SK-N-SH (cell line): ENCODE measurements at regions not wholly inside any gene's neighbourhood (a gene's known extent, or its start where the extent isn't known, plus 50 kb on each side); places are given as distances from the start of the nearest gene placed in this dataset.

Source experiments
- CTCF ChIA-PET: fragments of 300-600, 350-600 bp; formaldehyde crosslinking; extraction: SDS; loops from one replicate; lab custom pipeline; 2021; lab: Yijun Ruan, JAX
- POLR2A ChIA-PET: fragments of 350-600 bp; sonication (Branson Sonifier 250); formaldehyde crosslinking; extraction: SDS; loops from one replicate; lab custom pipeline; 2020; ENCODE audit warnings: antibody characterized with exemption, inconsistent platforms; lab: Yijun Ruan, JAX
- DNase-seq: peaks from one replicate; pipeline ENCODE4 v3.0.0; 2012
- H2AFZ ChIP-seq: fragments of 200-600 bp; sonication (generic); 2 replicates; pipeline ENCODE4 v1.8.1; 2016; ENCODE audit warnings: antibody characterized with exemption, mild to moderate bottlenecking, low read depth
- H3F3A ChIP-seq: fragments of 200-600 bp; sonication (generic); replicated peaks from 2 replicates; pipeline ENCODE3; 2016; ENCODE audit warnings: antibody characterized with exemption, mild to moderate bottlenecking; ENCODE audit not compliant: insufficient read depth
- H3K27ac ChIP-seq, 2 experiments: fragments of 200-500 bp in 1 of 2; fragments of 200-600 bp in 1 of 2; sonication (Bioruptor generic) in 1 of 2; sonication (generic), shearing (Covaris generic) in 1 of 2; 2 replicates each; pipeline versions ENCODE4 v1.5.1 to v1.6.1; 2014 to 2016; ENCODE audit warnings: low read depth in 2 of 2, inconsistent platforms in 1 of 2, low read length in 1 of 2, mild to moderate bottlenecking in 1 of 2, mixed read lengths in 1 of 2
- H3K27me3 ChIP-seq: fragments of 200-600 bp; sonication (generic), shearing (Covaris generic); 2 replicates; pipeline ENCODE4 v1.6.1; 2016; ENCODE audit warnings: mixed run types; ENCODE audit not compliant: insufficient read depth
- H3K36me3 ChIP-seq, 2 experiments: fragments of 200-500 bp in 1 of 2; fragments of 200-600 bp in 1 of 2; sonication (Bioruptor generic) in 1 of 2; sonication (generic) in 1 of 2; replicated peaks in 1 of 2; 2 replicates each; pipeline versions ENCODE3 to v1.5.1; 2014 to 2016; ENCODE audit warnings: low read length in 1 of 2, mild to moderate bottlenecking in 1 of 2; ENCODE audit not compliant: insufficient read depth in 2 of 2, control insufficient read depth in 1 of 2
- H3K4me1 ChIP-seq, 2 experiments: fragments of 200-500 bp in 1 of 2; fragments of 200-600 bp in 1 of 2; sonication (Bioruptor generic) in 1 of 2; sonication (generic), shearing (Covaris generic) in 1 of 2; 2 replicates each; pipeline versions ENCODE4 v1.5.1 to v1.6.1; 2014 to 2016; ENCODE audit warnings: low read depth in 1 of 2, low read length in 1 of 2, mixed run types in 1 of 2; ENCODE audit not compliant: insufficient read depth in 2 of 2, control insufficient read depth in 1 of 2
- H3K4me2 ChIP-seq: fragments of 200-600 bp; sonication (generic), shearing (Covaris generic); 2 replicates; pipeline ENCODE4 v1.6.1; 2017; ENCODE audit warnings: mixed run types
- H3K4me3 ChIP-seq, 2 experiments: fragments of 200-500 bp in 1 of 2; fragments of 200-600 bp in 1 of 2; sonication (Bioruptor generic) in 1 of 2; sonication (generic), shearing (Covaris generic) in 1 of 2; 2 replicates each; pipeline versions ENCODE4 v1.5.1 to v1.8.1; 2014 to 2016; ENCODE audit warnings: low read depth in 2 of 2, inconsistent platforms in 1 of 2, low read length in 1 of 2, mild to moderate bottlenecking in 1 of 2, mixed read lengths in 1 of 2, moderate library complexity in 1 of 2
- H3K79me2 ChIP-seq: fragments of 200-600 bp; sonication (generic); 2 replicates; pipeline ENCODE4 v1.8.1; 2017; ENCODE audit warnings: mild to moderate bottlenecking; ENCODE audit not compliant: insufficient read depth
- H3K9ac ChIP-seq: fragments of 200-600 bp; sonication (generic); 2 replicates; pipeline ENCODE4 v1.6.1; 2017; ENCODE audit warnings: mixed run types
- H3K9me2 ChIP-seq: fragments of 200-600 bp; sonication (generic); 2 replicates; pipeline ENCODE4 v1.6.1; 2017; ENCODE audit warnings: mixed run types
- H3K9me3 ChIP-seq: fragments of 200-600 bp; sonication (generic); 2 replicates; pipeline ENCODE4 v1.6.1; 2017; ENCODE audit warnings: mixed run types, mild to moderate bottlenecking, moderate library complexity
- H4K20me1 ChIP-seq: fragments of 200-600 bp; sonication (generic); 2 replicates; pipeline ENCODE4 v1.6.1; 2017; ENCODE audit warnings: mild to moderate bottlenecking, mixed run types; ENCODE audit not compliant: insufficient read depth
- FOSL2 ChIP-seq: IDR thresholded peaks from 2 replicates; pipeline ENCODE4 v1.4.0; 2012; ENCODE audit warnings: low read depth, mild to moderate bottlenecking, moderate library complexity, borderline replicate concordance
- FOXM1 ChIP-seq: IDR thresholded peaks from 2 replicates; pipeline ENCODE4 v1.4.0; 2012; ENCODE audit warnings: low read depth, mild to moderate bottlenecking
- GABPA ChIP-seq: IDR thresholded peaks from 2 replicates; pipeline ENCODE4 v1.4.0; 2012; ENCODE audit warnings: low read depth, mild to moderate bottlenecking
- JUND ChIP-seq: IDR thresholded peaks from 2 replicates; pipeline ENCODE4 v1.4.0; 2012
- MEF2A ChIP-seq: IDR thresholded peaks from 2 replicates; pipeline ENCODE4 v1.4.0; 2012; ENCODE audit warnings: low read depth, borderline replicate concordance
- MXI1 ChIP-seq: IDR thresholded peaks from 2 replicates; pipeline ENCODE4 v1.6.1; 2012; ENCODE audit warnings: mild to moderate bottlenecking, low read depth, low read length, improper control_type of control experiment
- PBX3 ChIP-seq: IDR thresholded peaks from 2 replicates; pipeline ENCODE4; 2012
- RCOR1 ChIP-seq: fragments of 150-350 bp; IDR thresholded peaks from 2 replicates; pipeline ENCODE4 v1.6.1; 2017; ENCODE audit warnings: antibody characterized with exemption, low read length
- REST ChIP-seq: IDR thresholded peaks from 2 replicates; pipeline ENCODE4 v1.6.1; 2012; ENCODE audit warnings: mild to moderate bottlenecking, low read depth, low read length, moderate library complexity
- TCF12 ChIP-seq: IDR thresholded peaks from 2 replicates; pipeline ENCODE4 v1.4.0; 2012
- TEAD4 ChIP-seq: IDR thresholded peaks from 2 replicates; pipeline ENCODE4 v1.4.0; 2012; ENCODE audit warnings: mild to moderate bottlenecking, borderline replicate concordance; ENCODE audit not compliant: insufficient read depth
- USF1 ChIP-seq: IDR thresholded peaks from 2 replicates; pipeline ENCODE4 v1.4.0; 2012; ENCODE audit warnings: low read depth, borderline replicate concordance
- USF2 ChIP-seq: fragments of 150-350 bp; IDR thresholded peaks from 2 replicates; pipeline ENCODE4 v1.6.1; 2017; ENCODE audit warnings: antibody characterized with exemption, low read length, low read depth, borderline replicate concordance
- WGBS: methylation state at CpG from one replicate; pipeline ENCODE4 v1.1.6; 2017; ENCODE audit warnings: low lambda C conversion rate; 5-methylcytosine and 5-hydroxymethylcytosine counted together
- TF ChIP-seq, protein P1 (sequence below): IDR thresholded peaks from 2 replicates; pipeline ENCODE4 v1.4.0; 2012; ENCODE audit warnings: low read depth, borderline replicate concordance

GRCh38 chr7:136143271-136143670 lies 166.1 kb upstream of the MTPN start:
- DNase-seq: no peak
- no peak for TF ChIP-seq FOXM1
- TF ChIP-seq USF2: no peak
- TF ChIP-seq FOSL2: no peak
- H3K4me3 ChIP-seq: no peak overlapping the region
- CTCF ChIA-PET: no interaction called here
- H3K9me3 ChIP-seq: no peaks in the 10 kb centered on the region
- no peak overlapping the region for H3K27ac ChIP-seq
- no peaks in the 10 kb centered on the region for H3K79me2 ChIP-seq
- no peak overlapping the region for H3K9ac ChIP-seq
- no peaks in the 10 kb centered on the region for H3K9me2 ChIP-seq
- no peak overlapping the region for H2AFZ ChIP-seq
- POLR2A ChIA-PET: no interaction called here
- H3K27me3 ChIP-seq: no peaks in the 10 kb centered on the region
- no peaks in the 10 kb centered on the region for H3F3A ChIP-seq
- no peak overlapping the region for H3K4me2 ChIP-seq
- H3K36me3 ChIP-seq: no peaks in the 10 kb centered on the region
- H4K20me1 ChIP-seq: no peaks in the 10 kb centered on the region
- no peaks in the 10 kb centered on the region; a peak in 1 of 4 replicates for H3K4me1 ChIP-seq

DNA sequence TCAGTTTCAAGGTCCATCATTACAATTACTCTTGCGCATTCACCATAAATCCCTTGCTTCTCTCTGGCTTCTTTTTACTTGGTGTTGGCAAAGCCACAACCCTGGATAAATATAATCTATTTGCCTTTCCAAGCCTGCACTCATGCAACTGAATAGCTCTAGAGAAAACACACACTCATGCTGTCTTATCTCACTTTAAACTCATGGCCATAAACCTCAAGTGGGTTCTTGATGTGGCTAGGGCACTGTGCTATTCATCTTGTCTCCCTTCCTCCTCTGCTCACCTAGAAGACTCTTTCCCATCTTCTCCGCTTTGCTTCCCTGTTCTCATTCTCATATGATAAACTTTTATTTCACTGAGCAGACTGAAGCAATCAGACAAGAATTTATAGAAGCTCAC lies 165.4 kb upstream of the MTPN start:
- no peaks in the 10 kb centered on the region; a peak in 1 of 4 replicates for H3K4me1 ChIP-seq
- H3K9me2 ChIP-seq: no peaks in the 10 kb centered on the region
- no peaks in the 10 kb centered on the region for H4K20me1 ChIP-seq
- H3K9ac ChIP-seq: no peak overlapping the region
- no peak overlapping the region for H3K4me3 ChIP-seq
- TF ChIP-seq TEAD4 (no peak), MXI1 (no peak), PBX3 (no peak), MEF2A (no peak), JUND (no peak)
- H3K36me3 ChIP-seq: no peaks in the 10 kb centered on the region
- H2AFZ ChIP-seq: no peak overlapping the region
- 67% methylated on average over 2 of the region's 2 CpGs for WGBS
- no peak for DNase-seq
- no peaks in the 10 kb centered on the region for H3K27me3 ChIP-seq
- no peaks in the 10 kb centered on the region for H3K9me3 ChIP-seq
- H3F3A ChIP-seq: no peaks in the 10 kb centered on the region
- ChIA-PET POLR2A (no interaction called here), CTCF (no interaction called here)
- H3K4me2 ChIP-seq: no peak overlapping the region
- H3K27ac ChIP-seq: no peak overlapping the region
- H3K79me2 ChIP-seq: no peaks in the 10 kb centered on the region

GRCh38 chr7:136140469-136140868 lies 163.3 kb upstream of the MTPN start:
- no peaks in the 10 kb centered on the region for H3K9me3 ChIP-seq
- CTCF ChIA-PET: interaction anchor here (1.0 to 1.5 kb wide), 3 partner anchors 10 to 26 kb away, joined by 3 to 4 read pairs (median 4); no protein-coding TSS in a partner anchor
- POLR2A ChIA-PET: no interaction called here
- no peak for TF ChIP-seq FOSL2
- no peak for TF ChIP-seq GABPA
- TF ChIP-seq, protein P1, sequence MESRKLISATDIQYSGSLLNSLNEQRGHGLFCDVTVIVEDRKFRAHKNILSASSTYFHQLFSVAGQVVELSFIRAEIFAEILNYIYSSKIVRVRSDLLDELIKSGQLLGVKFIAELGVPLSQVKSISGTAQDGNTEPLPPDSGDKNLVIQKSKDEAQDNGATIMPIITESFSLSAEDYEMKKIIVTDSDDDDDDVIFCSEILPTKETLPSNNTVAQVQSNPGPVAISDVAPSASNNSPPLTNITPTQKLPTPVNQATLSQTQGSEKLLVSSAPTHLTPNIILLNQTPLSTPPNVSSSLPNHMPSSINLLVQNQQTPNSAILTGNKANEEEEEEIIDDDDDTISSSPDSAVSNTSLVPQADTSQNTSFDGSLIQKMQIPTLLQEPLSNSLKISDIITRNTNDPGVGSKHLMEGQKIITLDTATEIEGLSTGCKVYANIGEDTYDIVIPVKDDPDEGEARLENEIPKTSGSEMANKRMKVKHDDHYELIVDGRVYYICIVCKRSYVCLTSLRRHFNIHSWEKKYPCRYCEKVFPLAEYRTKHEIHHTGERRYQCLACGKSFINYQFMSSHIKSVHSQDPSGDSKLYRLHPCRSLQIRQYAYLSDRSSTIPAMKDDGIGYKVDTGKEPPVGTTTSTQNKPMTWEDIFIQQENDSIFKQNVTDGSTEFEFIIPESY: no peak
- no peak for TF ChIP-seq RCOR1
- TF ChIP-seq REST: no peak
- TF ChIP-seq USF1: no peak
- TF ChIP-seq JUND: no peak
- no peak for TF ChIP-seq TCF12

More at GRCh38 chr7:136140469-136140868, 163.3 kb upstream of the MTPN start:
- no peak overlapping the region for H3K4me3 ChIP-seq
- H3K4me1 ChIP-seq: no peaks in the 10 kb centered on the region
- H3K9ac ChIP-seq: no peak overlapping the region
- no peaks in the 10 kb centered on the region for H3K27me3 ChIP-seq
- DNase-seq: no peak
- no peak overlapping the region for H3K27ac ChIP-seq
- H3F3A ChIP-seq: no peaks in the 10 kb centered on the region
- no peaks in the 10 kb centered on the region for H3K9me2 ChIP-seq
- H3K79me2 ChIP-seq: no peaks in the 10 kb centered on the region
- H2AFZ ChIP-seq: no peak overlapping the region
- 56% methylated on average over 3 of the region's 3 CpGs for WGBS
- no peaks in the 10 kb centered on the region for H4K20me1 ChIP-seq
- H3K4me2 ChIP-seq: no peak overlapping the region
- no peaks in the 10 kb centered on the region for H3K36me3 ChIP-seq
